ENCODE measurements at regions not wholly inside any gene's neighbourhood (a gene's known extent, or its start where the extent isn't known, plus 50 kb on each side); places are given as distances from the start of the nearest gene placed in this dataset.
A peak's percentile ranks its signal among the peaks of the same experiment; 100 is the strongest.
"Not testable (repeated sequence)": the region's sequence is repeated elsewhere in the genome, so short reads cannot be mapped to it uniquely, and the experiment has no call there.

- no peak for DNase-seq (ENCODE audit: low read depth)
Measured at GRCh38 chr12:4193821-4194220, 79.7 kb upstream of the CCND2 start.

GRCh38 chr12:4191642-4192041 lies 81.9 kb upstream of the CCND2 start:
- DNase-seq (ENCODE audit: low read depth), result no peak

DNA sequence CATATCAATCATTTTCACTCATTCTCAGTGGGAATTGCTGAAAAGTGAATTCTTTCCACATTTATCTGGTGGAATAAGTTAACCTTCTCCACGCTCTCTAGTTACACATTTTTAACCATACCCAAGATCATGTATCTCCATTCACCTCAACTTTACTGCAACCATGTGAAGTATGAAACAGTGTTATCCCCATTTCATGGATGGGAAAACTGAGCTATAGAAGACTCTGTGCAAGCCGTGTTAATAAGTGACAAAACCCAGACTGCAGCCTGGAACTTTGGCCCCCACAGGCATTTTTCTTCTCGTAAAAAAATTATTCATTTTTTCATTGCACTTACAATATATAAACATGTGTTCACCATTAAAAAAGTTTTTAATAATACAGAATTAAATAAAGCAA lies 82.4 kb upstream of the CCND2 start:
- DNase-seq (ENCODE audit: low read depth), result no peak

- DNase-seq (ENCODE audit: low read depth), result no peak
Measured at GRCh38 chr12:4190366-4191063, 83.0 kb upstream of the CCND2 start.

DNA sequence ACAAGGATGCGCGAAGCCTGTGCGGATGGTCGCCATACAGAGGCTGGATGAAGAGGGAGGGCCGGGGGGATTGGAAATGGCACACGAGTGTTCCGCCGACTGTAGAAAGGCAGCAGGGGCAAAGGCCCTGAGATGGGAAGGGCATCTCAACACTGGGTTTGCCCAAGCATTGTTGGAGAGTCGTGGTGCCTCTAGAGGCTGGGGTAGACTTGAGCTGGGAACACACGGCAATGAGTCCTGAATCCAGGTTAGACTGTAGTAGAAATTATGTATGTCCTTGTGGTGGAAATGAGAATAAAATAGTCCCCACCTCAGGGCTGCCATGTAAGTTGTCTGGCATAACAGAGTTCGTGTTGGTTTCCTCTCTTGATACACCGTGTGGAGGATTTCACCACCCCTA lies 83.8 kb upstream of the CCND2 start:
- no peak for DNase-seq (ENCODE audit: low read depth)

GRCh38 chr12:4187916-4188315 lies 85.6 kb upstream of the CCND2 start:
- DNase-seq (ENCODE audit: low read depth), result no peak

DNA sequence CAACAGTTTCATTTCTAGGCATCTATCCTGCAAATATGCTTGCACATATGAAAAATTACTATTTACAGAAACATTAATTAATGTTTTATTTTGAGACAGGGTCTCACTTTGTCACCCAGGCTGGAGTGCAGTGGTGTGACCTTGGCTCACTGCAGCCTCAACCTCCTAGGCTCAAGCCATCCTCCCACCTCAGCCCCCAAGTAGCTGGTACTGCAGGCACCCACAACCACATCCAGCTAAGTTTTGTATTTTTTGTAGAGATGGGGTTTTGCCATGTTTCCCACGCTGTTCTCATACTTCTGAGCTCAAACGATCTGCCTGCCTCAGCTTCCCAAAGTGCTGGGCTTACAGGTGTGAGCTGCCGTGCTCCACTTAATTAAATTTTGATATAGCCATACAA lies 86.2 kb upstream of the CCND2 start:
- DNase-seq (ENCODE audit: low read depth), result not testable (repeated sequence)

DNA sequence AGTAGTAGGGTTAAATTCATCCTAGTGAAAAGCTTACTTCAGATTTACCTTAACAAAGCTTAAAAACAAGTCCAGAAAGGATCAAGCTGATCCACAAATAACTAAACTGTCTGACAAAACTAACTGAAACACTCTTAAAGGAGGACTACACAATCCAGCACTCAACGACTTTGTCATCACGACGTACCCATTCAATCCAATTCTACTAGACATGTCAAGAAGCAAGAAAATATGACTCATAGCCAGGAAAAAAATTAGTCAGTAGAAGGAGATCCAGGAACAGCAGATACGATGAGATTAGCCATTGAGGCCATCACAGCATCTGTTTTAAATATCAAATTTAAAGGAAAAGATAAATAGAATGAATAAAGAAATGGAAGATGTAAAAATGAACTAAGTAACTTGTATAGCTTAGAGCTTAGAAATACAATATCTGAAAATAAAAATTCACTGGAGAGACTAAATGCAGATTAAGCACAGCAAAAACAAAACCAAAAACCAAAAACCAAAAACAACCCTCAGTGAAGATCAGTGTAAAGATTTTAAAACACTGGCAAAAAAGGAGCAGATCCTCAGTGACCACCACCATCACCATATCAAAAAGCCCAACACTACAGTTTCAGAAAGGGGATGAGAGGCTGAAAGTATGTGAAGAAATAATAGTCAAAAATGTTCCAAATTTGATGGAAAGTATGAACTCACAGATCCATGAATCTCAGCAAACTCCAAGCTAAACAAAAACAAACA lies 95.0 kb upstream of the CCND2 start:
- DNase-seq (ENCODE audit: low read depth), result no peak

- no peak for DNase-seq (ENCODE audit: low read depth)
Measured at GRCh38 chr12:4177262-4177661, 96.3 kb upstream of the CCND2 start.

- no peak for DNase-seq (ENCODE audit: low read depth)
Measured at GRCh38 chr12:4176168-4176567, 97.4 kb upstream of the CCND2 start.

DNA sequence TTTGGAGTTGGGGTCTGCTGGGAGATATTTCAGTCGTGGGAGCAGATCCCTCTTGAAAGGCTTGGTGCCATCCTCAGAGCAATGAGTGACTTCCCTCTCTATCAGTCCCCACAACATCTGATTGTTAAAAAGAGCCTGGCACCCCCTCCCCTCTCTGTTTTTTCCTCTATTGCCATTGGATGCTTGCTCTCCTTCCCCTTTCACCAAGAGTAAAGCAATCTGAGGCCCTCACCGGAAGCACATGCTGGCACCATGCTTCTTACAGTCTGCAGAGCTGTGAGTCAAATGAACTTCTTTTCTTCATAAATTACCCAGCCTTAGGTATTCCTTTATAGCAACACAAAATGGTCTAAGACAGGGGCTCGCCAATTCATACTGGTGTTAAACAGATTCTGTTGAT lies 99.1 kb upstream of the CCND2 start:
- DNase-seq (ENCODE audit: low read depth), result no peak

GRCh38 chr12:4172999-4173398 lies 100.6 kb upstream of the CCND2 start:
- DNase-seq (ENCODE audit: low read depth), result no peak

GRCh38 chr12:4171742-4172141 lies 101.8 kb upstream of the CCND2 start:
- no peak for DNase-seq (ENCODE audit: low read depth)

DNA sequence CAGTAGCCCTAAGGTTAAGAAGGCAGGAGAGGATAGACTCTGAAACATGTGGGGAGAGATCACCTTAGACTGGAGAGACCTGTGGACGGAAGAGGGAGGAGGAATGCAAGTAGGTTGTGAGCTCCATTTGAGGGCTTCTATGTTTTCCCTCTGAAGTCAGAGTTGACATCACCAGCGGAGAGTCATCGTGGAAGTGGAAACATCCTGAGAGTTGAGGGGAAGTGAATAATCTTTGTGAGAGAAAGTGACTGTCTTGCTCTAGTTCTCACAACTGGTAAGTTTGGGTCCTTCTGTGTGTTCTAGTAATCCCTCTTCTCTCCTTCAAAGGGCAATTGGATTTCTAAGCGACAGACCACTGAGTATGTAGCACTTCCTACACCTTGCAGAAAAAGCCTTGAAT lies 103.6 kb upstream of the CCND2 start:
- no peak for DNase-seq (ENCODE audit: low read depth)

- peak; percentile 27 for DNase-seq (ENCODE audit: low read depth)
Measured at GRCh38 chr12:4169531-4169930, 104.0 kb upstream of the CCND2 start.

DNA sequence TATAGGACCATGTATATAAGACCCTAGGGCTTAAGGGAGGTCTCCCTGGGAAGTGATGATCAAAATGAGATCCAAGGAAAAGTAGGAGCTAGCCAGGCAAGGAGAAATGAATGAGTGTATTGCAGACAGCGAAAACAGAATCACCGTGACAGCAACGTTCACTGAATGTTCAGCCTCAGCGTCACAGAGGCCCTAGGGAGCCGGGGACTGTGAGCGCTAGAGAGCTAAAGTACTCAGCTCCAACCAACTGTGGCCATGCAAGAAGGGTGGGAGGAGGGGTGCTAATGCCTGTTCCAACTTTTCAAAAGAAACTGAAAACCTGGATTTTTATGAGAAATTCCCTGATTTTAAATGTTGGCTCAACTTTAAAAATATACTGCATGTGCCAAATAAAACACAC lies 105.5 kb upstream of the CCND2 start:
- DNase-seq (ENCODE audit: low read depth), result no peak

DNA sequence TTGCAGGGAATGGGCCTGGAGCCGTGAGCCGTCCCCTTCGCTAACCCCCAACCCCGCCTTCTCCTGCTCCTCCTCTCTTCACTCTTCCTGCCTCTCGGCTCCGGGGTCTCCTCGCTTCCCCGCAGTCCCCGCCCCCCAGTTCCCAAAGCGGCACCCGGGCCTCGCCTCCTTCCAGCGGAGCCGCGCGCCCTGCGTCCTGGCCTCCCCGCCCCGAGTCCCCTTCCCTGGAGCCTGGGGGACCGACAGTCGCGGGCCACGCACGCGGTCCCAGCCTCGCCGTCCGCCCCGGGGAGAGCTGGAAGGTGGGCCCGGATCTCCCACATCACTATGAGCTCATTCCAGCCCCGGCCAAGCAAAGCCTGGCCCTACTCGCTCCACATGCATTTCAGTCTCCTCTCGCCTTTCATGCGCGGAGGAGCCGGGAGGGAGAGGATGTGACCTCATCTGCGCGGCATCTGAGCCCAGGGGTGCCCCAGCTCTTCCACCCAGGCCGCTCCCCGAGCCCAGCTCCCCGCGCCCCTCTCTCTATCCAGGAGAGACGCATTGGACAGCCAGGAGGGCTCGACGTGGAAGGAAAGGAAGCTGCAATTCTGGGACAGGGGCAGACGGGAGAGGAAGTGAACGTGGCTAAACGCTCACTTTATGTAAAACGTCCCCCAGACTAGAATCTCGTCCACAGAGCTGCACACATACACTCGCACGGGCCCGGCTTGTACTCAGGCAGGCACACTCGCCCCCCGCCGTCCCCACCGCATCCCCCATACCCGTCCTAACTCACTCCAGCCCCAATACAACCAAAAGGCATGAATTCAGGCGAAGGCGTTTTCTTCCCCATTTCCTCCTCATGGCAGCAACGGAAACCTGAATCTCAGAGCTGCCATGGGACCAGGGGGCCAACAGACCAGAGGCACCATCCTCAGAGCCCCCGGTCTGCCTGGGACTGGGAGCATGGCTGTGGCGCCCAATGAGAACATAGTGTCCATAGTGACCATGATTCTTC lies 108.7 kb upstream of the CCND2 start:
- peak; percentile 63 for DNase-seq (ENCODE audit: low read depth)

DNA sequence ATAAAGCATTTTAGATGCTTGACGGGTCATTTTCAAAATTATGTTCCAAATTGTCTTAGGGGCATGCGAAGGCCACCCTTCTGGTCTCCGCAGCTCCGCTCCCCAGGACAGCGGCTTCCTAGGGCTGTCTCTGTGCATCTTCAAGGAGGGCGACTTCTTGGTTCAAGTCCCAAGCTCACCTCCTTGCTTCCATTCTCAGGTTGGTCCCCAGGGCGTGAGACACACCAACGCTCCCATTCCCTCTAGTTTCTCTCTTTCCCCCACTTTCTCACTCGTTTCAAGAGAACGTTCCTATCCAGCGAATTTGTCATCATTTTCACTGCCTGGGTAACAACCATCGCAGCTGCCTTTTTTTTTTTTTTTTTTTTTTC lies 109.4 kb upstream of the CCND2 start:
- no peak for DNase-seq (ENCODE audit: low read depth)

GRCh38 chr12:4161718-4162117 lies 111.8 kb upstream of the CCND2 start:
- DNase-seq (ENCODE audit: low read depth), result no peak

GRCh38 chr12:4160314-4161040 lies 113.1 kb upstream of the CCND2 start:
- no peak for DNase-seq (ENCODE audit: low read depth)

DNA sequence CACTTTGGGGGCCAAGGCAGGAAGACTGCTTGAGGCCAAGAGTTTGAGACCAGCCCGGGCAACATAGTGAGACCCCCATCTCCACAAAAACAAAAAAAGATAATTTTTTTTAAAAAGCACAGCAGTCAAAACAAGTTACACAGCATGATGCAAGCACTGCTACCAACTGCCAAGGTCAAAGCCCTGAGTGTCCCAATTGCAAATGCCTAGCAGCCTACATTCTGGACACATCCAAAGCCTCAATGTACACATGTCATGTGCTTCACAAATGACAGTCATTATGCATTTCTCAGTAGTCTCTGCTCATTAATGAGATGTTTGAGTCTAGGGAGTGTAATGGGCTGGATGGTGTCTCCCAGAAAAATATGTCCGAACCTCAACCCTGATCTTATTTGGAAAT lies 113.7 kb upstream of the CCND2 start:
- DNase-seq (ENCODE audit: low read depth), result no peak

Measured in myocyte (in vitro differentiated cells).